HG03135 (cell line): ENCODE measurements at regions not wholly inside any gene's neighbourhood (a gene's known extent, or its start where the extent isn't known, plus 50 kb on each side); places are given as distances from the start of the nearest gene placed in this dataset.
"Not testable (repeated sequence)": the region's sequence is repeated elsewhere in the genome, so short reads cannot be mapped to it uniquely, and the experiment has no call there.

Experiments used
- ATAC-seq: cut with Tn5 transposase; IDR thresholded peaks from one replicate; pipeline ENCODE4 v1.9.1; 2021; ENCODE audit warnings: mild to moderate bottlenecking, moderate library complexity; ENCODE audit not compliant: unreplicated experiment

GRCh38 chr13:104565888-104566287 lies 1499.7 kb upstream of the SLC10A2 start:
- no peak for ATAC-seq

GRCh38 chr13:104553896-104554295 lies 1487.7 kb upstream of the SLC10A2 start:
- no peak for ATAC-seq

- ATAC-seq: no peak
These were observed 1487.0 kb upstream of the SLC10A2 start for GRCh38 chr13:104553186-104553585.

- ATAC-seq: no peak
These were observed 1468.6 kb upstream of the SLC10A2 start for GRCh38 chr13:104534847-104535246.

GRCh38 chr13:104532132-104532531 lies 1465.9 kb upstream of the SLC10A2 start:
- no peak for ATAC-seq

GRCh38 chr13:104530741-104531140 lies 1464.5 kb upstream of the SLC10A2 start:
- ATAC-seq: no peak

- ATAC-seq: no peak
These were observed 1460.3 kb upstream of the SLC10A2 start for GRCh38 chr13:104526561-104526960.

- ATAC-seq: no peak
These were observed 1459.2 kb upstream of the SLC10A2 start for GRCh38 chr13:104525467-104525866.

GRCh38 chr13:104522235-104523072 lies 1456.2 kb upstream of the SLC10A2 start:
- no peak for ATAC-seq

- ATAC-seq: no peak
These were observed 1444.2 kb upstream of the SLC10A2 start for GRCh38 chr13:104510422-104510821.

GRCh38 chr13:104493502-104493901 lies 1427.3 kb upstream of the SLC10A2 start:
- not testable (repeated sequence) for ATAC-seq

GRCh38 chr13:104491916-104492315 lies 1425.7 kb upstream of the SLC10A2 start:
- no peak for ATAC-seq

- no peak for ATAC-seq
These were observed 1420.8 kb upstream of the SLC10A2 start for GRCh38 chr13:104487006-104487405.

GRCh38 chr13:104485571-104485970 lies 1419.4 kb upstream of the SLC10A2 start:
- no peak for ATAC-seq

- no peak for ATAC-seq
These were observed 1417.4 kb upstream of the SLC10A2 start for GRCh38 chr13:104483631-104484030.

- ATAC-seq: no peak
These were observed 1411.0 kb upstream of the SLC10A2 start for GRCh38 chr13:104477261-104477660.

- no peak for ATAC-seq
These were observed 1407.7 kb upstream of the SLC10A2 start for GRCh38 chr13:104473936-104474335.

GRCh38 chr13:104466016-104466415 lies 1399.8 kb upstream of the SLC10A2 start:
- ATAC-seq: no peak

- ATAC-seq: no peak
These were observed 1394.8 kb upstream of the SLC10A2 start for GRCh38 chr13:104461049-104461448.

- no peak for ATAC-seq
These were observed 1394.3 kb upstream of the SLC10A2 start for GRCh38 chr13:104460554-104460953.

GRCh38 chr13:104450006-104450405 lies 1383.8 kb upstream of the SLC10A2 start:
- no peak for ATAC-seq

- ATAC-seq: no peak
These were observed 1381.1 kb upstream of the SLC10A2 start for GRCh38 chr13:104447348-104447747.

- no peak for ATAC-seq
These were observed 1376.3 kb upstream of the SLC10A2 start for GRCh38 chr13:104442536-104442935.
